ENCODE measurements at regions not wholly inside any gene's neighbourhood (a gene's known extent, or its start where the extent isn't known, plus 50 kb on each side); places are given as distances from the start of the nearest gene placed in this dataset.
"Not testable (repeated sequence)": the region's sequence is repeated elsewhere in the genome, so short reads cannot be mapped to it uniquely, and the experiment has no call there.

- H3K27me3 Mint-ChIP-seq: not testable (repeated sequence)
Measured at GRCh38 chr2:183792165-183792924, 668.1 kb downstream of the NUP35 start.

GRCh38 chr2:183798535-183798934 is 674.3 kb downstream of the NUP35 start:
- no peak overlapping the region for H3K4me3 Mint-ChIP-seq
- no peak overlapping the region for H3K27ac Mint-ChIP-seq
- Histone ChIP-seq H3K36me3 (ENCODE audit: control insufficient read depth in 2 of 2, extremely low read depth in 1 of 2, insufficient read depth in 1 of 2, low read length in 1 of 2) (no peaks in the 10 kb centered on the region), H3K9me3 (no peaks in the 10 kb centered on the region), H3K27me3 (replicated peaks in 1 of 2; ENCODE audit: control insufficient read depth in 2 of 2, extremely low read depth in 1 of 2, insufficient read depth in 2 of 2, low read length in 1 of 2) (no peaks in the 10 kb centered on the region), H3K27ac (ENCODE audit: low read length) (no peak overlapping the region), H3K4me1 (ENCODE audit: control insufficient read depth in 1 of 2, extremely low read depth in 1 of 2, insufficient read depth in 2 of 2, low read length in 2 of 2) (no peaks in the 10 kb centered on the region), H3K4me3 (ENCODE audit: control insufficient read depth in 1 of 2, extremely low read depth in 1 of 2, low read length in 1 of 2) (no peak overlapping the region)
- no peaks in the 10 kb centered on the region for H3K36me3 Mint-ChIP-seq
- ChIA-PET POLR2A (no interaction called here), CTCF (no interaction called here)
- DNase-seq (no peak), ATAC-seq (replicated peaks in 1 of 4) (no peak)
- no peaks in the 10 kb centered on the region for H3K4me1 Mint-ChIP-seq
- peaks cover 15 to 38% (median 33%) of the 10 kb centered on the region in 3 donors for H3K9me3 Mint-ChIP-seq
- H3K27me3 Mint-ChIP-seq: no peaks in the 10 kb centered on the region
- no CpG with 5 or more reads among the region's 4 CpGs for WGBS (ENCODE audit: insufficient coverage)

More at GRCh38 chr2:183792165-183792924, 668.1 kb downstream of the NUP35 start:
- H3K27me3 ChIP-seq (replicated peaks in 1 of 2; ENCODE audit: control insufficient read depth in 2 of 2, extremely low read depth in 1 of 2, insufficient read depth in 2 of 2, low read length in 1 of 2); H3K36me3 Mint-ChIP-seq; H3K36me3 ChIP-seq (ENCODE audit: control insufficient read depth in 2 of 2, extremely low read depth in 1 of 2, insufficient read depth in 1 of 2, low read length in 1 of 2); CTCF ChIA-PET; H3K4me1 Mint-ChIP-seq; ATAC-seq (replicated peaks in 1 of 4); H3K4me1 ChIP-seq (ENCODE audit: control insufficient read depth in 1 of 2, extremely low read depth in 1 of 2, insufficient read depth in 2 of 2, low read length in 2 of 2); H3K27ac ChIP-seq (ENCODE audit: low read length); H3K4me3 Mint-ChIP-seq; H3K4me3 ChIP-seq (ENCODE audit: control insufficient read depth in 1 of 2, extremely low read depth in 1 of 2, low read length in 1 of 2); POLR2A ChIA-PET; H3K27ac Mint-ChIP-seq; H3K9me3 ChIP-seq: not testable (repeated sequence)
- DNase-seq: peak in 1 of 35 experiments; percentile 0
- 90% methylated on average over 24 of the region's 26 CpGs for WGBS (ENCODE audit: insufficient coverage)
- peaks cover 7 to 26% (median 26%) of the 10 kb centered on the region in 3 donors for H3K9me3 Mint-ChIP-seq

GRCh38 chr2:183799761-183800160 is 675.5 kb downstream of the NUP35 start:
- no peak overlapping the region for H3K4me3 Mint-ChIP-seq
- ChIA-PET CTCF (no interaction called here), POLR2A (no interaction called here)
- H3K4me1 Mint-ChIP-seq: no peaks in the 10 kb centered on the region
- Histone ChIP-seq H3K9me3 (no peaks in the 10 kb centered on the region), H3K27ac (ENCODE audit: low read length) (no peak overlapping the region), H3K4me3 (ENCODE audit: control insufficient read depth in 1 of 2, extremely low read depth in 1 of 2, low read length in 1 of 2) (no peak overlapping the region), H3K27me3 (replicated peaks in 1 of 2; ENCODE audit: control insufficient read depth in 2 of 2, extremely low read depth in 1 of 2, insufficient read depth in 2 of 2, low read length in 1 of 2) (no peaks in the 10 kb centered on the region), H3K4me1 (ENCODE audit: control insufficient read depth in 1 of 2, extremely low read depth in 1 of 2, insufficient read depth in 2 of 2, low read length in 2 of 2) (no peaks in the 10 kb centered on the region), H3K36me3 (ENCODE audit: control insufficient read depth in 2 of 2, extremely low read depth in 1 of 2, insufficient read depth in 1 of 2, low read length in 1 of 2) (no peaks in the 10 kb centered on the region)
- H3K36me3 Mint-ChIP-seq: no peaks in the 10 kb centered on the region
- WGBS (ENCODE audit: insufficient coverage): no CpG with 5 or more reads among the region's 3 CpGs
- ATAC-seq (replicated peaks in 1 of 4) (no peak), DNase-seq (no peak)
- peaks cover 15 to 31% (median 24%) of the 10 kb centered on the region in 3 donors for H3K9me3 Mint-ChIP-seq
- no peaks in the 10 kb centered on the region for H3K27me3 Mint-ChIP-seq
- no peak overlapping the region for H3K27ac Mint-ChIP-seq

GRCh38 chr2:183803596-183803995 is 679.4 kb downstream of the NUP35 start:
- ChIA-PET CTCF (no interaction called here), POLR2A (no interaction called here)
- Histone ChIP-seq H3K4me1 (ENCODE audit: control insufficient read depth in 1 of 2, extremely low read depth in 1 of 2, insufficient read depth in 2 of 2, low read length in 2 of 2) (no peaks in the 10 kb centered on the region), H3K36me3 (ENCODE audit: control insufficient read depth in 2 of 2, extremely low read depth in 1 of 2, insufficient read depth in 1 of 2, low read length in 1 of 2) (no peaks in the 10 kb centered on the region), H3K4me3 (ENCODE audit: control insufficient read depth in 1 of 2, extremely low read depth in 1 of 2, low read length in 1 of 2) (no peak overlapping the region), H3K27ac (ENCODE audit: low read length) (no peak overlapping the region), H3K9me3 (no peaks in the 10 kb centered on the region), H3K27me3 (replicated peaks in 1 of 2; ENCODE audit: control insufficient read depth in 2 of 2, extremely low read depth in 1 of 2, insufficient read depth in 2 of 2, low read length in 1 of 2) (no peaks in the 10 kb centered on the region)
- ATAC-seq (replicated peaks in 1 of 4) (no peak), DNase-seq (no peak)
- Mint-ChIP-seq H3K4me1 (no peaks in the 10 kb centered on the region), H3K27ac (no peak overlapping the region), H3K27me3 (no peaks in the 10 kb centered on the region), H3K9me3 (peaks cover 3 to 16% (median 14%) of the 10 kb centered on the region in 3 donors), H3K36me3 (no peaks in the 10 kb centered on the region), H3K4me3 (no peak overlapping the region)

GRCh38 chr2:183807870-183808269 is 683.6 kb downstream of the NUP35 start:
- Mint-ChIP-seq H3K4me3 (no peak overlapping the region), H3K27ac (no peak overlapping the region), H3K9me3 (peaks cover 0 to 10% (median 3%) of the 10 kb centered on the region in 3 donors), H3K4me1 (no peaks in the 10 kb centered on the region), H3K27me3 (no peaks in the 10 kb centered on the region), H3K36me3 (no peaks in the 10 kb centered on the region)
- DNase-seq (no peak), ATAC-seq (replicated peaks in 1 of 4) (no peak)
- Histone ChIP-seq H3K36me3 (ENCODE audit: control insufficient read depth in 2 of 2, extremely low read depth in 1 of 2, insufficient read depth in 1 of 2, low read length in 1 of 2) (no peaks in the 10 kb centered on the region), H3K4me1 (ENCODE audit: control insufficient read depth in 1 of 2, extremely low read depth in 1 of 2, insufficient read depth in 2 of 2, low read length in 2 of 2) (no peaks in the 10 kb centered on the region), H3K9me3 (no peaks in the 10 kb centered on the region), H3K27me3 (replicated peaks in 1 of 2; ENCODE audit: control insufficient read depth in 2 of 2, extremely low read depth in 1 of 2, insufficient read depth in 2 of 2, low read length in 1 of 2) (no peaks in the 10 kb centered on the region), H3K4me3 (ENCODE audit: control insufficient read depth in 1 of 2, extremely low read depth in 1 of 2, low read length in 1 of 2) (no peak overlapping the region), H3K27ac (ENCODE audit: low read length) (no peak overlapping the region)
- ChIA-PET CTCF (no interaction called here), POLR2A (no interaction called here)
- no CpG with 5 or more reads among the region's 3 CpGs for WGBS (ENCODE audit: insufficient coverage)

- no peak overlapping the region for H3K27ac ChIP-seq (ENCODE audit: low read length)
- H3K27me3 ChIP-seq (replicated peaks in 1 of 2; ENCODE audit: control insufficient read depth in 2 of 2, extremely low read depth in 1 of 2, insufficient read depth in 2 of 2, low read length in 1 of 2): no peaks in the 10 kb centered on the region
- ATAC-seq (replicated peaks in 1 of 4) (no peak), DNase-seq (no peak)
- Mint-ChIP-seq H3K4me1 (no peaks in the 10 kb centered on the region), H3K36me3 (no peaks in the 10 kb centered on the region), H3K4me3 (no peak overlapping the region), H3K27me3 (no peaks in the 10 kb centered on the region), H3K9me3 (peaks cover 0 to 8% (median 0%) of the 10 kb centered on the region in 3 donors), H3K27ac (no peak overlapping the region)
- H3K9me3 ChIP-seq: no peaks in the 10 kb centered on the region
- no peaks in the 10 kb centered on the region for H3K4me1 ChIP-seq (ENCODE audit: control insufficient read depth in 1 of 2, extremely low read depth in 1 of 2, insufficient read depth in 2 of 2, low read length in 2 of 2)
- ChIA-PET POLR2A (no interaction called here), CTCF (no interaction called here)
- H3K36me3 ChIP-seq (ENCODE audit: control insufficient read depth in 2 of 2, extremely low read depth in 1 of 2, insufficient read depth in 1 of 2, low read length in 1 of 2): no peaks in the 10 kb centered on the region
- WGBS (ENCODE audit: insufficient coverage): no CpG with 5 or more reads among the region's 3 CpGs
- H3K4me3 ChIP-seq (ENCODE audit: control insufficient read depth in 1 of 2, extremely low read depth in 1 of 2, low read length in 1 of 2): no peak overlapping the region
Measured at GRCh38 chr2:183809404-183809803, 685.2 kb downstream of the NUP35 start.

- Mint-ChIP-seq H3K4me3 (no peak overlapping the region), H3K27ac (no peak overlapping the region), H3K36me3 (no peaks in the 10 kb centered on the region), H3K27me3 (no peaks in the 10 kb centered on the region), H3K9me3 (peaks cover 0 to 15% (median 4%) of the 10 kb centered on the region in 3 donors), H3K4me1 (no peaks in the 10 kb centered on the region)
- ChIA-PET CTCF (no interaction called here), POLR2A (no interaction called here)
- H3K4me1 ChIP-seq (ENCODE audit: control insufficient read depth in 1 of 2, extremely low read depth in 1 of 2, insufficient read depth in 2 of 2, low read length in 2 of 2): no peaks in the 10 kb centered on the region
- no peak overlapping the region for H3K4me3 ChIP-seq (ENCODE audit: control insufficient read depth in 1 of 2, extremely low read depth in 1 of 2, low read length in 1 of 2)
- H3K9me3 ChIP-seq: no peaks in the 10 kb centered on the region
- H3K36me3 ChIP-seq (ENCODE audit: control insufficient read depth in 2 of 2, extremely low read depth in 1 of 2, insufficient read depth in 1 of 2, low read length in 1 of 2): no peaks in the 10 kb centered on the region
- H3K27me3 ChIP-seq (replicated peaks in 1 of 2; ENCODE audit: control insufficient read depth in 2 of 2, extremely low read depth in 1 of 2, insufficient read depth in 2 of 2, low read length in 1 of 2): no peaks in the 10 kb centered on the region
- no peak overlapping the region for H3K27ac ChIP-seq (ENCODE audit: low read length)
- WGBS (ENCODE audit: insufficient coverage): 100% methylated on average over 1 of the region's 1 CpG
- DNase-seq (no peak), ATAC-seq (replicated peaks in 1 of 4) (no peak)
Measured at GRCh38 chr2:183811281-183811680, 687.0 kb downstream of the NUP35 start.
